HPDE6-E6E7 (cell line): ENCODE measurements at regions not wholly inside any gene's neighbourhood (a gene's known extent, or its start where the extent isn't known, plus 50 kb on each side); places are given as distances from the start of the nearest gene placed in this dataset.

Experiments
- DNase-seq: peaks from one replicate; pipeline ENCODE4 v3.0.0; 2011; ENCODE audit warnings: missing footprints; ENCODE audit errors: extremely low spot score

DNA sequence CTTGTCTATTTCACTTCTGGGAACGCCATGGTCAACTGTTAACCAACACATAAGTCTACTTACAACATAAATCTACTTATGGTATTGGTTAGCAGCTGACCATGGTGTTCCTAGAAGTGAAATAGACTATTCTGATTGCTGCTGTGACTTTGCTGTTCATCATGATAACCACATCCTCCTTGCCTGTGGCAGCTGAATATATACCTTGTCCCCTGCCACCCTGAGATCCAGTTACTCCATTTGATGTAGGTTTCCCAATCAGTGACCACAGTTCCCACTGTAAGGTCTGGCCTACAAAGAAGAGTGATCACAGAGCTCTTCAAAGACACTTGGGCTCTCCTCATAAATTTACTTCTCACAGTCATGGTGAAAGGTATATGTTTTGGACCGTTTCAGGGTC lies 66.8 kb upstream of the ALDH1A3 start:
- no peak for DNase-seq

GRCh38 chr15:100818927-100819326 lies 60.7 kb upstream of the ALDH1A3 start:
- DNase-seq = no peak

DNA sequence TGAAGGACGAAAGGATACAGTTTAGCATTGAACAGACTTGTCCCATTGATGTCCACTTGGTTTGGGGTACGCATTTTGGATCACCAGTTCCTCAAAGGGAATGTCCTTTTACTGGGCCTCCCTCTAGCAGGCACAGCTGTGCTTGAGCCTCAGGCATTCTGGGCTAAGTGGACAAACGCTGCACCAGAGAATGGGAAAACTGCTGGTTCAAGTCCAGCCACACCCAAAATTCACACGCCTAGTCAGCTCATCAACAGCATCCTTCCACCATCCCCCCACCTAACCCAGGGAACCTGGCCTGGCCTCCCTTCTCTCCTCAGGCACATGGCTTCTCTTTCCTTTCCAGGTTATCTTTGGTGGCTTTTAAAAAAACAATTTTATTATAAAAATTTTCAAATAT lies 59.1 kb upstream of the ALDH1A3 start:
- no peak for DNase-seq

GRCh38 chr15:100821327-100821726 lies 58.3 kb upstream of the ALDH1A3 start:
- DNase-seq = no peak

DNA sequence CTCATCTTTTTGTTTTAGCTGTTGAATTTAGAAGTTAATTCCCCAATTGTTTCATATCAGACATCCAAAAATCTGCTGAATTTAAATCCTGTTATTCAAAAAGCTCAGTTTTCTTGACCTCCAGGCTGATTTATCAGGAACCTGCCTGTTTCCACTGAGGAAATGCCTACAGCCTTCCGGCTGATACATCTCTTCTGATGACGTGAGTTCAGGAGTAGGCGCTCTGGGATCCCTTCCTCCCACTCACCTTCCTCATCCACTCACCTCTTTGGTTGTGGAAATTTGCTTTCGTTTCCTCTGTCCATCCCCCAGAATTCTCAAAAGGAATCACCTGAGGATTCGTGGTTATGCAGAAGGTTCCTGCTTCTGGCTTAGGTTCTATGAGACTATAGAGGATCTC lies 55.4 kb upstream of the ALDH1A3 start:
- DNase-seq = no peak

- DNase-seq = no peak
Observed at GRCh38 chr15:100829457-100829856, 50.2 kb upstream of the ALDH1A3 start.
